Ureter (tissue), 1 donor: ENCODE measurements at regions not wholly inside any gene's neighbourhood (a gene's known extent, or its start where the extent isn't known, plus 50 kb on each side); places are given as distances from the start of the nearest gene placed in this dataset.
"Not testable (repeated sequence)": the region's sequence is repeated elsewhere in the genome, so short reads cannot be mapped to it uniquely, and the experiment has no call there.

Experiments used
- DNase-seq: peaks from one replicate; pipeline ENCODE4 v3.0.0-alpha.2; 2020; ENCODE audit warnings: low spot score
- donor health status: DM: yes; HTN: yes; CAD: no.

GRCh38 chr11:71721840-71722239, 111.2 kb upstream of the DEFB108B start:
- not testable (repeated sequence) for DNase-seq

GRCh38 chr11:71723991-71724390, 109.0 kb upstream of the DEFB108B start:
- not testable (repeated sequence) for DNase-seq

DNA sequence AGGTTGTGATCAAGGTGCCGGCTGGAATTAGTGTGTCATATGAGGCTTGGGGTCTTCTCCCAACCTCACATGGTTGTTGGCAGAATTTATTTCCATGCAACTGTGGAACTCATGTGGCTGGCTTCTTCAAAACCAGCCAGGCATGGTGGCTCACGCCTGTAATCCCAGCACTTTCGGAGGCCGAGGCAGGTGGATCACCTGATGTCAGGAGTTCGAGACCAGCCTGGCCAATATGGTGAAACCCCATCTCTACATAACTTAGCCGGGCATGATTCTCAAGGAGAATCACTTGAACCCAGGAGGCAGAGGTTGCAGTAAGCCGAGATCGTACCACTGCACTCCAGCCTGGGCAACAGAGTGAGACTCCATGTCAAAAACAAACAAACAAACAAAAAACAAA, 102.3 kb upstream of the DEFB108B start:
- DNase-seq, result not testable (repeated sequence)

DNA sequence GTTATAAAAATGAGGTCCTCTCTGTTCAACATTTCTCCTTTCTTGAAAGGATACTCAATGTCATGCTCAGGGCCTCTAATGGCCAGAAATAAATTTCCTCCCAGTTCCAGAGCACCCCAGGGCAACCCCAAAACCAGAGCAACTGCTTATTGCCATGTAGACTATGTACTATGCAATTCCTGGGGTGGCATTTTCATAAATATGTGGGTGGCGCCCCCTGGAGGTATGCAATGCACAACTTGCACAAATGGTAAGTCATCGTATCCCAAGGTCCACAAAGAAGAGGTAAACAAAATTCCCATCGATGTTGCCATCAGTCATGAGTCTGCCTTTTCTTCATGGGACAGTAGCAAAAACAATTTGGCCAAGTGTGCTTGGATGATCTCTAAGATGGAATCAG, 98.6 kb upstream of the DEFB108B start:
- not testable (repeated sequence) for DNase-seq

DNA sequence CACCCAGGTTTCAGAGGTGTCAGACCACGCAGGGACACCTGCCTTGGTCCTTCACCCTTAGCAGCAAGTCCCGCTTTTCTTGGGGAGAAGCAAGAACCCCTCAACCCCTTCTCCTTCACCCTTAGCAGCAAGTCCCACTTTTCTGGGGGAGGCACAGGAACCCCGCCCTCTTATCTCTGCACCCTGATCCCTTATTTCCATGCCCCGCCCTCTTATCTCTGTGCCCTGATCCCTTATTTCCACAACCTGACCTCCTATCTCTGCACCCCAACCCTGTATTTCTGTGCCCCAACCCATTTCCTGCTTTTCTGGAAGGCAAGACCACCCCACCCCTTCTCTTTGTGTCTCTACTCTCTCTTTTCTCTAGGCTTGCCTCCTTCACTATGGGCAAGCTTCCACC, 94.7 kb upstream of the DEFB108B start:
- not testable (repeated sequence) for DNase-seq

DNA sequence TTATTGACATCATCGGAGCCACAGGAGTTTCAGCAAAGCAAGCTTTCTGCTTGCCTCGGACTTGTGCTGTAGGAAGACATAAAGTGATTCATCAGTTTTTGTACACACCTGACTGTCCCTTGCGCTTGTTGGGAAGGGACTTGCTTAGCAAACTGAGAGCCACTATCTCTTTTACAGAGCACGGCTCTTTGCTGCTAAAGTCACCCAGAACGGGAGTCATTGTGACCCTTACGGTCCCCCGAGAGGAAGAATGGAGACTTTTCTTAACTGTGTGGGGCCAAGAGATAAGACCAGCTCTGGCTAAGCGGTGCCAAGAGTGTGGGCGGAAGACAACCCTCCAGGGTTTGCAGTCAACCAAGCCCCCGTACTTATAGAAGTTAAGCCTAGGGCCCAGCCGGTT, 89.6 kb upstream of the DEFB108B start:
- DNase-seq, result not testable (repeated sequence)

- DNase-seq, result peak; percentile 47
Measured at GRCh38 chr11:71745656-71746055, 87.3 kb upstream of the DEFB108B start.

- not testable (repeated sequence) for DNase-seq
Measured at GRCh38 chr11:71746263-71746662, 86.7 kb upstream of the DEFB108B start.

DNA sequence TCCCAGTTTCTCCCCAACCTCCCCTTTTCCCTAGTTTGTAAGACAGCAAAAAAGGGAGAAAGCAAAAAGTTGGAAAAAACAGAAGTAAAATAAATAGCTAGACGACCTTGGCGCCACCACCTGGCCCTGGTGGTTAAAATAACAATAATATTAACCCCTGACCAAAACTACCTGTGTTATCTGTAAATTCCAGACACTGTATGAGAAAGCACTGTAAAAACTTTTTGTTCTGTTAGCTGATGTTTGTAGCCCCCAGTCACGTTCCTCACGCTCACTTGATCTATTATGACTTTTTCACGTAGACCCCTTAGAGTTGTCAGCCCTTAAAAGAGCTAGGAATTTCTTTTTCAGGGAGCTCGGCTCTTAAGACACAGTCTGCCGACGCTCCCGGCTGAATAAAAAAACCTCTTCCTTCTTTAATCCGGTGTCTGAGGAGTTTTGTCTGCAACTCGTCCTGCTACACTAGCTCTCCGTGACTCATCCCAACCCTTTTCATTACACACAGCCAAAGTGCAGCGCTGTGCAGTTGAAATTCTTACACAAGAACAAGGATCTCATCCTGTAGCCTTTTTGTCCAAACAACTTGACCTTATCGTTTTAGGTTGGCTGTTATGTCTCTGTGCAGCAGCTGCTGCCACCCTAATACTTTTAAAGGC, 83.9 kb upstream of the DEFB108B start:
- DNase-seq, result not testable (repeated sequence)

GRCh38 chr11:71750908-71751307, 82.1 kb upstream of the DEFB108B start:
- not testable (repeated sequence) for DNase-seq

GRCh38 chr11:71764695-71765491, 68.1 kb upstream of the DEFB108B start:
- DNase-seq, result not testable (repeated sequence)

- DNase-seq, result not testable (repeated sequence)
Measured at GRCh38 chr11:71767016-71767415, 66.0 kb upstream of the DEFB108B start.

DNA sequence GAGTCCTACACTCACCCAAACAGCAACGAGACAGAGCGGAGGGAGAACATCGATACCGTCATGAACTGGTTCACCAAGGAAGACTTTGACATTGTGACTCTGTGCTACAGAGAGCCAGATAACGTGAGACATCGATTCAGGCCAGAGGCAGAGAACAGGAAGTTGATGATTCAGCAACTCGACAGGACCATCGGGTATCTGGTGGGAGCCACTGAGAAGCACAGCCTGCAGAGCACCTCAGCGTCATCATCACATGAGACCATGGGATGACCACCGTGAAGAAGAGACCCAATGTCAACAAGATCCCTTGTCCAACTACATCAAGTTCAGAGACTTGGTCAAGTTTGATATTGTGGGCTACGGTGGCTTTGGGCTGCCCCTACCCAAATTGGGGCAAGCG, 60.8 kb upstream of the DEFB108B start:
- not testable (repeated sequence) for DNase-seq

GRCh38 chr11:71774603-71775222, 58.3 kb upstream of the DEFB108B start:
- DNase-seq, result no peak

DNA sequence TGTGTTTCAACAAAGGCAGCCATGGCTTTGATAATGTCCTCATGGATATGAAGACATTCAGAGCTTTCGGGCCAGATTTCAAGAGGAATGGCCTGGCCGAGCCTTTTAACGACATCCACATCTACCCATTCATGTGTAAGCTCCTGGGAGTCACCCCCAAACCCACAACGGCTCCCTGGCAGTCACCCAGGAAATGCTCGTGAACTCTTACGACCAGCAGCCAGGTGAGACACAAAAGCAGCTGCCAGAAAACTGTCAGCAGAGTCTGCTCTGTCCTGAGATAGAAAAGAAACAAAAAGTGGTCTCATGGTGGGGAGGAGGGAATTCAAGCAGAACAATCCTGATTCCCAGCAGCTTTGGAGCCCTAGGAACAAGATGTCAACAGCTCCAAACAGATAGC, 52.9 kb upstream of the DEFB108B start:
- not testable (repeated sequence) for DNase-seq

DNA sequence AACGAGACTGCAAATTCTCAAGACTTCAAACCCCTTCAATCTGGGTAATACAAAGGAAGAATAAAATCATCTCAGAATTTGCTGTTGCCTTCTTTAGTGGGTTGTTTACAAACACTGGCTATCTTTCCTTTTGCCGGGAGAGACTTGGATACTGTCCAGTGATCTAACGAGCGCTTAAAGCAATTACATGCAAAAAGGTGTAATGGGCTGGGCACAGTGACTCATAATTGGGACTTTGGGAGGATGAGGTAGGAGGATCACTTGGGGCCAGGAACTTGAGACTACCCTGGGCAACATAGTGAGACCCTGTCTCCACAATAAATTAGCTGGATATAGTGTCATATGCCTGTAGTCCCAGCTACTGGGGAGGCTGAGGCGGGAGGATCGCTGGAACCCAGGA, 52.2 kb upstream of the DEFB108B start:
- DNase-seq, result not testable (repeated sequence)

DNA sequence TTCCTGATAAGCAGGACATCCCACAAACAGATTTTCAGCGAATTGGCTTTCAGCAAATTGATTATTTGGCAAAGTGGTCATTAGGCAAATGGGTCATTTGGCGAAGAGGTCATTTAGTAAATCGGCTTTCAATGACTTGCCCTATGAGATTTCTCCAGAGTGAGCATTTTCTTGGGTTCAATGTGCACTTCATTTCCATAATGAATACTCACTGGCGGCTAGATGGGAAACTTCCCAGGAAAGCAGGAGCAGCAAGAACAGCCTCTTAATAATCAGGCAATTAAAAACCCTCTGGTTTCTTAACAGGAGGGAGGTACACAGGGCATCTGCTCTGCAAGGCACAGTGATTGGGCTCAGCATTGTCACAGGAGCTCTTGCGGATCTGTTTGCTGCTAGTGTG, 51.5 kb upstream of the DEFB108B start:
- DNase-seq, result not testable (repeated sequence)

DNA sequence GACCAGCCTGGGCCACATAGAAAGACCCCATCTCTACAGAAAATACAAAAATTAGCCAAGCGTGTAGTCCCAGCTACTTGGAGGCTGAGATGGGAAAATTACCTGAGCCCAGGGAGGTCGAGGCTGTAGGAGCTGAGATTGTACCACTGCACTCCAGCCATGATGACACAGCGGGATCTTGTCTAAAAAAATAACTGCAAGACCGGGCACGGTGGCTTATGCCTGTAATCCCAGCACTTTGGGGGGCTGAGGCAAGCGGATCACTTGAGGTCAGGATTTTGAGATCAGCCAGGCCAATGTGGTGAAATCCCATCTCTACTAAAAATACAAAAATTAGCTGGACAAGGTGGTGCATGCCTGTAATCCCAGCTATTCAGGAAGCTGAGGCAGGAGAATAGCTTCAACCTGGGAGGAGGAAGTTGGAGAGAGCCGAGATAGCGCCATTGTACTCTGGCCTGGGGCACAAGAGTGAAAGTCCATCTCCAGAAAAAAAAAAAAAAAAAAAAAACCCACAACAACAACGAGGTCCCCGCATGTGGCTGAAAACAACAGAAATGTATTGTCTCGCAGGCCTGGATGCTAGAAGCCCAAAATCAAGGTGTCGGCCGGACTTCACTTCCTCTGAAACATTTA, 50.7 kb upstream of the DEFB108B start:
- DNase-seq, result not testable (repeated sequence)

- not testable (repeated sequence) for DNase-seq
Measured at GRCh38 chr11:71783191-71783590, 49.8 kb upstream of the DEFB108B start.
